ENCODE measurements at regions not wholly inside any gene's neighbourhood (a gene's known extent, or its start where the extent isn't known, plus 50 kb on each side); places are given as distances from the start of the nearest gene placed in this dataset.

DNA sequence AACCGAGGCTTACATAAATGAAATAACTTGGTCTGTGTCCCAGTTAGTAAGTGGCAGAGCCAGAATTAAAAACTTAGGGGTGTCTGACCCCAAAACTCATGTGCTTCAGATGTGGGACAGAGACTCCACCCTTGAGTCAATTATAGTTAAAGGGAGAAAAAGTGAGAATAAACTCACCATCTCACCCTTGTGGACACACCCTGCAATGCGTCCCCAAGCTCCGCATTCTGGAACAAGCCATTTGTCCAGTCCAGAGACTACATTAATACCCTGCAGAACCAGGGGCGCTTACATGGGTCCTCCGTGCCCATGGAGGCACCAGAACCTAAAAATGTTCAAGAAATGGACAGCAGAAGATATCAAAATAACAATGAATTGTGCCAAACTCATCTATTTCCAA lies 207.0 kb upstream of the ZNF507 start:
- in situ Hi-C loops (cut with MboI; ENCODE audit: low sequenced_read_pairs), result no loop called here

GRCh38 chr19:32141840-32142511 lies 203.4 kb upstream of the ZNF507 start:
- in situ Hi-C loops (cut with MboI; ENCODE audit: low sequenced_read_pairs), result no loop called here

DNA sequence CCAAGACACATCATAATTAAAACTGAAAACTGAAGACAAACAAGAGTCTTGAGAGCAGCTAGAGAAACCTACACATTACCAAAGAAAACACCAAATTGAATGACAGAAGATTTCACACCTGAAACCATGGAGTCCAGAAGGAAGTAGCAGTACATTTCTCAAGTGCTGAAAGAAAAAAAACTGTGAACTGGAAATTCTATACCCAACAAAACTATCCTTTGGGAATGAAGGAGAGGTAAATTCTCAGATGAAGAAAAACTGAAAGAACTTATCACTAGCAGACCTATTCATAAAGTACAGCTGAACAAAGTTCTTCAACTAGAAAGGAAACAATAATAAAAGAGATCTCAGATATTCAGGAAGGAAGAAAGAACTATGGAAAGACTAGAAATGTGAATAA lies 198.7 kb upstream of the ZNF507 start:
- in situ Hi-C loops (cut with MboI; ENCODE audit: low sequenced_read_pairs), result no loop called here

GRCh38 chr19:32150605-32151004 lies 194.8 kb upstream of the ZNF507 start:
- in situ Hi-C loops (cut with MboI; ENCODE audit: low sequenced_read_pairs), result no loop called here

- in situ Hi-C loops (cut with MboI; ENCODE audit: low sequenced_read_pairs), result no loop called here
Observed at GRCh38 chr19:32154418-32154817, 191.0 kb upstream of the ZNF507 start.

DNA sequence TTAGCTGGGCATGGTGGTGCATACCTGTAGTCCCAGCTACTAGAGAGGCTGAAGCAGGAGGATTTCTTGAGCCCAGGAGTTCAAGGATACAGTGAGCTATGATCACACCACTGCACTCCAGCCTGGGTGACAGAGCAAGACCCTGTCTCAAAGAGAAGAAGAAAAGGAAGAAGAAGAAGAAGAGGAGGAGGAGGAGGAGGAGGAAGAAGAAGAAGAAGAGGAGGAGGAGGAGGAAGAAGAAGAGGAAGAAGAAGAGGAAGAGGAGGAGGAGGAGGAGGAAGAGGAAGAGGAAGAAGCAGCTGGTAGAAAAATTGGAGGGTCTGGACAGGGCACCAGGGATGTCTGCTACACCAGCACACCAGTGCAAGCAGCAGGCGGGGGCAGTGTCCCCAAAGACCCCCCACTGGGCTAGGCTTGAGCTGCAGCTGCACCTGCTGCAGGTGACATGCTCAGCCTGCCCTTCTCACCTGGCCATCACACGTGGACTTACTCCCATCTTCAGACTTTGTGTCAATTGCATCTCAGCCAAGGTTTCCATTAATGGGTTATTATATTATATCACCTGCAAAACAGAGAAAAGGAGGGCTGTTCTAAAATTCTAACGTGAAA lies 180.9 kb upstream of the ZNF507 start:
- in situ Hi-C loops (cut with MboI; ENCODE audit: low sequenced_read_pairs), result no loop called here

- in situ Hi-C loops (cut with MboI; ENCODE audit: low sequenced_read_pairs), result no loop called here
Observed at GRCh38 chr19:32165141-32165540, 180.3 kb upstream of the ZNF507 start.

GRCh38 chr19:32165750-32166149 lies 179.7 kb upstream of the ZNF507 start:
- in situ Hi-C loops (cut with MboI; ENCODE audit: low sequenced_read_pairs), result no loop called here

DNA sequence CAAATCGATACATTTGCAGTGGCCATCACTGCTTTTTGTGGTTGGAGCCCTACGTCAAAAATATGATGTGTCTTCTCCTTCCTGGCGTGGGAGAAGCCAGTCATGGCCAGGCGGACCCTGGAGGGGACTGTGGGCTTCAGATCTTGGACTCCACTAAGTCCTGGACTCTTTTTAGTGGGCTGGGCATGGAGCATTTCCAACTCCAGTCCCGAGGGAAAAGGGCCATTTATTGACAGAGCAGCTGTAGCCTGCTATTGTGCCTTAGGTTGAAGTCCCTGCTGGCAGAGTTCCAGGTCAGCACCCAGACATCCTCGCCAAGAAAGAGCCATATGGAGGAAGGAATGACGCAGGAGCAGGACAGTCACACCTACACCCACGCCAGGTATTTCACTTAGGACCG lies 179.2 kb upstream of the ZNF507 start:
- in situ Hi-C loops (cut with MboI; ENCODE audit: low sequenced_read_pairs), result no loop called here

DNA sequence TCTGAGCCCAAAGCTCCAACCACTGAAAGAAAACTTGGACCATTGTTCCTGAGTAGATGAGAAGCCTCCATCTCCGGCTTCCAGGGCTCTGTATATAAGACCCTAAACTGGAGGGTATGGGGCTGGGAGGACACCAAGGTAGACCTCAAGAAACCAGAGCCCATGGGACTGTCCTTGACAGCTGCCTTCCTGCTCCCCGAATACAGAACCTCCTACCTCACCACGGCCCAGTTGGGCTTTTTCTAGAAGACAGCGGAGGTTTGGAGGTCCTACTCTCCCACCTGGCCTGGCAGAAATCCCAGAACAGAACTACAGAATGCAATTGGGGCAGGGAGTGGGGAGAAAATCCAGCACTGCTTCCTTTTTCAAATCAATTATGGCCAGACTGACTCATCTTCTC lies 177.3 kb upstream of the ZNF507 start:
- in situ Hi-C loops (cut with MboI; ENCODE audit: low sequenced_read_pairs), result no loop called here

DNA sequence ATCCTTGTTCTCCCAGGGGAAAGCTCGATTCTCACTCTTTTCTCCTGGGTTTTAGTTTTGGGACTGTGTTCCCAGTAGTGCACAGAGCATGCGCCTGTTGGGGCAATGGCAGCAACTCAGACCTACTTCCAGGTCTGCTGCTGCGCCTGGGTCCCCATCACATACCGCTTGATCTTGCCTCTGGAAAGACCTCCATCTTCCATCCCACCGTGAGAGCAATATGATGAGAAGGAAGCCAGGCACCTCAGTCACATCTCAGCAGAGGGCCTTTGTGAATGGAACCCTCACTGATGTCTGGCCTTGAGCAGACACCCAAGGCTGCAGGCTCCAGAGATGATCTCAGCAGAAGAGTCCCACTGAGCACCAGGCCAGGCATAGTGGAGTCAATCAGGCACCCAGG lies 176.8 kb upstream of the ZNF507 start:
- in situ Hi-C loops (cut with MboI; ENCODE audit: low sequenced_read_pairs), result no loop called here

DNA sequence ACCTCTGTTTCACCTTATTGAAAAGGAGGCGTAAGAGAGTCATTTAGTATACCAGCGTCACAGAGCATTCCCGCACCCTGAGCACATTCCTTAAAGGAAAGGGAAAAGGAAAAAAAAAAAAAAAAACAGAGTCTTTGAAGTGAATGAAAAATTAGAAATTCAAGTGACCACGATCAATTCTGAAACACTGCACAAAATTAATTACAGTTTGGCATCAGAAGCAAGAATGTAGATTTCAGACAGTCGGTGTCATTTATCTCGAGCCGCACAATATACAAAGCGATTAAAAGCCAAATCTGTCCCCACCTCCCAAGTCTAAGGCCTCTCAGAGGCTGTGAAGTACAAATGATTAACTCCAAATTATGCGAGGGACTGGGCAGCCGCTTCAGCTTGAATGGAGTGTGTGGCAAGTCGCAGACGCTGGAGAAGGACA lies 173.7 kb upstream of the ZNF507 start:
- in situ Hi-C loops (cut with MboI; ENCODE audit: low sequenced_read_pairs), result no loop called here

- in situ Hi-C loops (cut with MboI; ENCODE audit: low sequenced_read_pairs), result no loop called here
Observed at GRCh38 chr19:32172566-32173160, 172.7 kb upstream of the ZNF507 start.

DNA sequence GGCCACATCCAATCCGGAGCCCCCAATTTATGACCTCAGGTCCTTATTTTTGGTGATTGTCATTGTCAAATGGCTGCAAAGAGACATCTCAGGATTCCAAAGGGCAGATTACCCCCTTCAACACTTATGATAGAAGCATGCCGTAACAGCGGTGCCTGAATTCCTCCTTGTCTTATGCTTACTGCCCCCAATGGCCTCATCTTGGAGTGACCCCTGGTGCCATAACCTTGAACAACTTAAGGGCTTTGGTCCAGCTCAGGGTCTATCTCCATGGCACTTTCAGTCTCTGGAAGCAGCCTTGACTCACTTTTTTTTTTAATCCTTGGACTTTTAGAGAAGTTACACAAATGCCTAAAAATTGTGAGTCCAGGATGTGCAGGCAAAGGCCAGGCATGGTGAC lies 171.6 kb upstream of the ZNF507 start:
- in situ Hi-C loops (cut with MboI; ENCODE audit: low sequenced_read_pairs), result no loop called here

- in situ Hi-C loops (cut with MboI; ENCODE audit: low sequenced_read_pairs), result no loop called here
Observed at GRCh38 chr19:32174386-32175113, 170.9 kb upstream of the ZNF507 start.

DNA sequence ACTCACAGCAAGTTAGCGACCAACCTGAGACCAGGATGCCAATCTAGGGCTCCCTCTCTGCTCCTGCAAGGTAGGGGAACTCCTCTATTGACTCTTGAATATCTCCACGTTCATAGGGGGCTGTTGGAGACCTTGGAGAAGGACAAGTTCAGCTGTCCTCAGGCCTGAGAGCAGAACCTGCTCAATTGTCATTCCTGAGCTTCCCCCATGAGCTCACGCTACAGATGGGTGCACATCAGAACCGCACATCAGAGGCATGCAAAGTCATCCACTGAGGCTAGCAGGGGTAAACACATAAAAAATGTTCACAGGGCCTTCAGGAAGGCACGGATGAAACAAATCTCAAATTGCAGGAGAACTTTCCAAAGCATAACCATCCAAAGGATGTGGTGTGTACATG lies 168.8 kb upstream of the ZNF507 start:
- in situ Hi-C loops (cut with MboI; ENCODE audit: low sequenced_read_pairs), result no loop called here

DNA sequence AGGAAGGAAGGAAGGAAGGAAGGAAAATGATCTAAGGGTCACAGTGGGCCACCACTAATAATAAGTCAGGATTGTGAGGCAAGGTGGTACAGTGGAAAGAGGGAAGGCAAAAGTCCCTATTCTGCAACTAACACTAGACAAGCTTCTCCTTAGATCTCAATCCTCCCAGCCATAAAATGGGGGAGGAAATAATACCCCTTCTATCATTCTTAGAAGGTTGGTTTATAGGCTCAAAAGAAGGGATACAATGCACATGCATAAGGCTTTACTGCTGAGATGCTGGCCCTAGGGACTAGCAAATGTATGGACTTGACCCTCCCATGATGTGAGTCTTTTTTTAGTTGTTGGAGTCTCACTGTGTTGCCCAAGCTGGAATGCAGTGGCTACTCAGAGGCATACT lies 167.7 kb upstream of the ZNF507 start:
- in situ Hi-C loops (cut with MboI; ENCODE audit: low sequenced_read_pairs), result no loop called here

GRCh38 chr19:32178401-32178800 lies 167.0 kb upstream of the ZNF507 start:
- in situ Hi-C loops (cut with MboI; ENCODE audit: low sequenced_read_pairs), result no loop called here

- in situ Hi-C loops (cut with MboI; ENCODE audit: low sequenced_read_pairs), result no loop called here
Observed at GRCh38 chr19:32178956-32179355, 166.5 kb upstream of the ZNF507 start.

GRCh38 chr19:32181216-32181920 lies 164.0 kb upstream of the ZNF507 start:
- in situ Hi-C loops (cut with MboI; ENCODE audit: low sequenced_read_pairs), result no loop called here
